NCI-H2107 treated with DMSO at 0.1 percent for 48 hours (cell line): ENCODE measurements at regions not wholly inside any gene's neighbourhood (a gene's known extent, or its start where the extent isn't known, plus 50 kb on each side); places are given as distances from the start of the nearest gene placed in this dataset.
"Not testable (repeated sequence)": the region's sequence is repeated elsewhere in the genome, so short reads cannot be mapped to it uniquely, and the experiment has no call there.

Source experiments
- DNase-seq: peaks from one replicate; lab custom pipeline; 2025; ENCODE audit not compliant: unreplicated experiment; lab: John Stamatoyannopoulos, UW

- no peak for DNase-seq
Measured at GRCh38 chr3:55297706-55298105, 189.4 kb downstream of the WNT5A start.

DNA sequence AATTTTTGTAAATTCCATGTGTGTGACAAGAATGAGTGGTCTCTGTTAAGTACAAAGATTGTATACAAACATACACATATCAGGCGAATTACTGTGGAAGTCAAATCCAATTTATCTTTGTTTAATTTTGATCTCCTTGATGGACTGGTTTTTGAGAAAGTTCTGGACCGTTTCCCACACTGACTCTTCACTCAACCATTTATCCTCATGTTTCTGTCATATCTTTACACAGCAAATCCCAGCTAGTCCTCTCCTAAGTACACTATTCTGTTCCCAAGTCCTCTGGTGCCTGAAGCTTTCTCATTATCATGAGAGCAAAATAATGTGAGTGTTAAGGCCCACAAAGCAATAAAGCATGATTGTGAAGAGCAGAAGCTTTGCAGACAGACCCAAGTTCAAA lies 189.9 kb downstream of the WNT5A start:
- DNase-seq: no peak

GRCh38 chr3:55296791-55297190 lies 190.3 kb downstream of the WNT5A start:
- no peak for DNase-seq

DNA sequence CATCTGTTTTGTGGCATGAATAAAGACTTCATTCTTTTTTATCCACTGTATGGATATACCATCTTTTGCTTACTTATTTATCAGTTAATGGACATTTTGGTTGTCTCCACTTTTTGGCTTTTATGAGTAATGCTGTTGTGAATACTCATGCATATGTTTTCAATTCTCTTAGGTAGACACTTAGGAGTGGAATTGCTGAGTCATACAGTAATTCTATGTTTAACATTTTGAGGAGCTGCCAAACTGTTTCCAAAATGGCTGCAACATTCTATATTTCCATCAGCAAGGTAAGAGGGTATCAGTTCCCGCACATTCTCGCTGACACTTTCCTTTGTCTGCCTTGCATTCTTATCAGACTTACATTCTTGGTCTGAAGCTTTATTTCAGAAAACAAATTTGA lies 191.1 kb downstream of the WNT5A start:
- no peak for DNase-seq

- DNase-seq: no peak
Measured at GRCh38 chr3:55294557-55294956, 192.5 kb downstream of the WNT5A start.

DNA sequence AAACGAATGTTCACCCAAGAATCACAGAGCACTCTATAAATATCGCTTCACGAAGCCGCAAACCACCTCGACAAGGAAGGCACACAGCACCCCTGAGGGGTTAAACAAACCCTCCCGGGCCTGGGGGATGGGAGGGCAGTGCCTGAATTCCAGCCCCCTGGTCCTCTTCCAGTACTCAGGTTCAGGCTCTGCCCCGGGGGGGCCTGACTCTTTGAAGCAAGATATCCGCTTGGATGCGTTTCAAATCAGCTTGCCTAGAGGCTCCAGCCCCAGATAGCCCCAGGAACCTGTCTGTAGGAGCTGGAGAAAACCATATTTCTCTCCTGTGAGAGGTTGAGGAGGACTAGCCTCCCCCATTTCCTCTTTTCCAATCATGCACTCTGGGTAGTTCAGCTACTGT lies 194.7 kb downstream of the WNT5A start:
- DNase-seq: no peak

GRCh38 chr3:55288657-55289056 lies 198.4 kb downstream of the WNT5A start:
- DNase-seq: no peak

GRCh38 chr3:55286693-55287092 lies 200.4 kb downstream of the WNT5A start:
- no peak for DNase-seq

- no peak for DNase-seq
Measured at GRCh38 chr3:55285156-55285555, 201.9 kb downstream of the WNT5A start.

DNA sequence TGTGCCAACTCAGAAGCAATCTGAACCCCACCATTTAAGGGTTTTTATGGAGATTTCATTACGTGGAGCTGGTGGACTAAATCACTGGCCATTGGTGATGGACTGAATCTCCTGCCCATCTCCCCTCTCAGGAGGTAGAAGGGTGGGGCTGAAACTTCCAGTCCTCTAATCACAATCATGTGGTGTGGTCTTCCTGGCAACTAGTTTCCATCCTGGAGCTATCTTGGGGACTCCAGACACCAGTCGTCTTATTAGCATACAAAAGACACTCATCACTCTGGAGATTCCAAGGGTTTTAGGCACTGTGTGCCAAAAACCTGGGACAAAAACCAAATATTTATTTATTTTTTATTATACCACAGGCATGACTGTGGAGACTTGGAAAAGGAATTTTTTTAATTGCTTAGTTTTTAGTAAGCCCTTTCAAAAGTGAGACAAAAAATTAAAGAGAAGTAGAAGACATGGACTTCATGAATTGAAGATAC lies 203.6 kb downstream of the WNT5A start:
- DNase-seq: no peak

- no peak for DNase-seq
Measured at GRCh38 chr3:55282994-55283393, 204.1 kb downstream of the WNT5A start.

- no peak for DNase-seq
Measured at GRCh38 chr3:55272031-55272645, 215.0 kb downstream of the WNT5A start.

DNA sequence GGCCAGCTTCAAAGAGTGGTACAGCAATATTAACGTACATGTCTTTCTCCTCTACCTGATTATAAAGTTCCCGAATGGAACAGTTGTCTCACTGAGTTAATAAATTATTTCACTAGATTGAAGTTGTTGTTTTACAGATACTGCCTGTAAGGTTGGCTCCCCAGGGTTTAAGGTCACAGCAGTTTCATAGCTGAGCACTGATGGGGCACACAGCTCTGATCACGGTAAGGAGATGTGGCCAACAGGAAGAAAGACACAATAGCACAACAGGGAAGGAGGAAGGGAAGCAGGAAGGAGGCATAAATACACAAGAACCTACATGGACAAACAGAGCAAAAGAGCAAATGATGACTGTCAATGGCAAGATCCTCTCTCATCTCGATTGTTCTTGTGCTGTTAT lies 215.6 kb downstream of the WNT5A start:
- DNase-seq: no peak

GRCh38 chr3:55270976-55271375 lies 216.1 kb downstream of the WNT5A start:
- DNase-seq: no peak

- DNase-seq: no peak
Measured at GRCh38 chr3:55269636-55270035, 217.5 kb downstream of the WNT5A start.

DNA sequence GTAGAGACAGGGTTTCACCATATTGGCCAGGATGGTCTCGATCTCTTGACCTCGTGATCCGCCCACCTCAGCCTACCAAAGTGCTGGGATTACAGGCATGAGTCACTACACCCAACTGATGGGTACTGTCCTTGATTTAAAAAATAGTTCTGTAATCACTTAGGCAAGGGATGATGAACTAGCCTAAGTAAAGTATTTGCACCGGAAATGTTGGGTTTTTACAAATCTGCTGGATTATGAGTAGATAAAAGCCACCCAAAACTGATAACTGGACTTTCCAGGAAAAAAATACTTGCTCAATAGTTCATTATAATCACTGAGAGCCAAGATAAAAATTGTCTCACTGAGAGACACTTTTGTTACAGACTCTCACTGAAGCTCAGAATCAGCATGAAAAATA lies 218.0 kb downstream of the WNT5A start:
- DNase-seq: no peak

GRCh38 chr3:55267206-55267930 lies 219.7 kb downstream of the WNT5A start:
- no peak for DNase-seq

GRCh38 chr3:55264919-55265318 lies 222.2 kb downstream of the WNT5A start:
- no peak for DNase-seq

DNA sequence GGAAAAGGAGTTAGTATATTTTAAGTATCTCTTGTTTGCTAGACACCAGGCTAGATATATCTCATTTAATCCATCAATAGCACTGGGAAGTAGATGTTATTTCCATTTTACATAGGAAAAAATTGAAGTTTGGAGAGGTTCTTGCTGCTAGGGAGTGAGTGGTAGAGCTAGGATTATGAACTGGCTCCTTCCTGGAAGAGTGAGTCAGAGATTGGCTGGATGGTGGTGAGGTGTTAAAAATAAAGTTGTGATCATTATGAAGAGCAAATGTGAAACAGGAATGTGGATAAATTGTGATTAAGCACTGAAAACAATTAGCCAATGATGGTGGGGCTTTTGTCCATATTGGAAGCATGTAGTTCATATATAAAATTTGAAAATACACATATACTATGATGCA lies 234.2 kb downstream of the WNT5A start:
- no peak for DNase-seq

DNA sequence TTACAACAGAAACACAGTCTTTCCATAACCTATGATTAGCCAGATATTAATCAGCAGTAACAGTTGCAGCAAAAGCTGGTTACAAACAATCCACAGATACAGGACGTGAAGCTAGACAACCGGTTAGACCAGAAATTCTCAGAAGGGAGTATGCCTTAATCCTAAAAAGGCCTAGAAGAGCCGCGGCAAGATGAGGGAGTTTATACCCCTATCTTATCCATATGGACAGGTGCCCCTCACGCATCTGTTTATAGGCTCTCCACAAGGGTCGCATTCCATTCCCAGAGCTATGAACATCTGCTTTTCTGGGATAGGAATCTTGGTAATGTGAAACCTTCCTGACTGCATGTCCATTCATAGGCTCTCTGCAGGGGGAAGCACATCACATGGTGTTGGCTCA lies 237.9 kb downstream of the WNT5A start:
- not testable (repeated sequence) for DNase-seq

DNA sequence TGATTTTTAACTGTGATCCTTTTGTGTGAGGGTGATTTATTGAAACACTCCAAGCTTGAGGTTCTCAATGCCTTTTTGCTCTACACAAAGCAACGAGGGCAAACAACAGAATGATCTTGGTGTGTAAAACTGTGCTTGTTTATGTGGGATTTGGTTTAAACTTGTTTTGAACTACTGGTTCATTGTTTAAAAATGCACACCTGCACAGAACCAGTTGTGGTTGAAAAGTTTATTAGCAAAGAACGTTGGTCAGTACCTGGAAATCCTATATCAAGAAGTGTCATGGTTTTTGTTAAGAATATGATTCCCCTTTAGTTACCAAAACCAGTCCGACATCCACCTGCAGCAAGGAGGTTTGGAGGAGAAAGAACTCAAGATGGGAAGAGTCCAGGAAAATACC lies 239.4 kb downstream of the WNT5A start:
- no peak for DNase-seq

- DNase-seq: no peak
Measured at GRCh38 chr3:55246033-55246432, 241.1 kb downstream of the WNT5A start.

GRCh38 chr3:55245351-55245750 lies 241.8 kb downstream of the WNT5A start:
- no peak for DNase-seq
